Stomach (tissue), 8 donors: ENCODE measurements at regions not wholly inside any gene's neighbourhood (a gene's known extent, or its start where the extent isn't known, plus 50 kb on each side); places are given as distances from the start of the nearest gene placed in this dataset.

Experiments used
- DNase-seq, 2 donors: peaks; one replicate each; pipeline versions ENCODE4 v3.0.0 to v3.0.0-alpha.2; 2013 to 2019
- H3K27ac ChIP-seq, 5 donors: fragments of 200-600 bp in 4 of 5; sonication (generic) in 4 of 5; one replicate each; pipeline ENCODE4 v1.5.1; 2013 to 2019; ENCODE audit warnings: mild to moderate bottlenecking in 1 of 5, moderate library complexity in 1 of 5
- H3K27me3 ChIP-seq, 3 donors: fragments of 200-600 bp; sonication (generic); one replicate each; pipeline ENCODE4 v1.5.1; 2017 to 2019; ENCODE audit warnings: mixed run types in 1 of 3
- H3K36me3 ChIP-seq, 4 donors: fragments of 200-600 bp; sonication (generic); 1 replicate in 3 of 4; 2 replicates in 1 of 4; pipeline ENCODE4 v1.5.1; 2016 to 2019
- H3K4me1 ChIP-seq, 4 donors: fragments of 200-600 bp; sonication (generic); one replicate each; pipeline ENCODE4 v1.5.1; 2016 to 2019
- H3K4me3 ChIP-seq, 4 donors: fragments of 200-600 bp; sonication (generic) in 3 of 4; one replicate each; pipeline ENCODE4 v1.5.1; 2016 to 2019; ENCODE audit warnings: mild to moderate bottlenecking in 1 of 4
- H3K9me3 ChIP-seq, 4 donors: fragments of 200-600 bp; sonication (generic); one replicate each; pipeline ENCODE4 v1.5.1; 2016 to 2019
- CTCF ChIP-seq, 7 experiments: fragments of 450-650 bp in 4 of 7; fragments of 200-600 bp in 3 of 7; sonication (generic) in 3 of 7; IDR thresholded peaks; one replicate each; pipeline ENCODE4 v1.5.1; 2016 to 2019; ENCODE audit warnings: antibody characterized with exemption in 7 of 7, control low read depth in 2 of 7, mild to moderate bottlenecking in 1 of 7
- EP300 ChIP-seq: sonication (generic); formaldehyde crosslinking; IDR thresholded peaks from one replicate; pipeline ENCODE4 v1.6.1; 2017; ENCODE audit warnings: antibody characterized with exemption
- POLR2A ChIP-seq, 4 donors: fragments of 450-650 bp; IDR thresholded peaks; one replicate each; pipeline ENCODE4 v1.6.1; 2016; ENCODE audit warnings: antibody characterized with exemption in 4 of 4, control low read depth in 2 of 4, mild to moderate bottlenecking in 1 of 4, moderate library complexity in 1 of 4
- POLR2AphosphoS5 ChIP-seq, 3 donors: sonication (generic); formaldehyde crosslinking; IDR thresholded peaks; one replicate each; pipeline ENCODE4 v1.6.1; 2016; ENCODE audit warnings: antibody characterized with exemption in 3 of 3
- WGBS, 5 donors: extraction: QIAGEN DNeasy Blood & Tissue Kit in 3 of 5; methylation state at CpG; one replicate each; pipeline versions ENCODE4 v1.1.5 to v1.1.7; 2013 to 2018; 5-methylcytosine and 5-hydroxymethylcytosine counted together
- intact Hi-C: fragments of 100-400 bp; cut with DNase I; formaldehyde crosslinking; loops from one replicate; pipeline ENCODE4 v1.15.1; 2023; ENCODE audit warnings: low total_unique reads
- donor health status: healthy with polysubstance abuse.
- donor health status: Bipolar disorder and iron deficiency.
- donor health status: healthy.

- no peak overlapping the region for H3K4me3 ChIP-seq
- H3K27me3 ChIP-seq = no peaks in the 10 kb centered on the region
- H3K4me1 ChIP-seq = no peaks in the 10 kb centered on the region
- TF ChIP-seq POLR2A (IDR thresholded peaks at IDR 0.05) = no peak
- TF ChIP-seq POLR2AphosphoS5 (IDR thresholded peaks at IDR 0.05) = no peak
- TF ChIP-seq EP300 = no peak
- no peak for TF ChIP-seq CTCF (IDR thresholded peaks at IDR 0.05)
- H3K9me3 ChIP-seq = no peaks in the 10 kb centered on the region
- H3K36me3 ChIP-seq = no peaks in the 10 kb centered on the region
- H3K27ac ChIP-seq = no peak overlapping the region
- no peak for DNase-seq
- intact Hi-C loops = no loop called here
These were observed 281.7 kb downstream of the PPP1R2C start for GRCh38 chrX:42496239-42496638.

DNA sequence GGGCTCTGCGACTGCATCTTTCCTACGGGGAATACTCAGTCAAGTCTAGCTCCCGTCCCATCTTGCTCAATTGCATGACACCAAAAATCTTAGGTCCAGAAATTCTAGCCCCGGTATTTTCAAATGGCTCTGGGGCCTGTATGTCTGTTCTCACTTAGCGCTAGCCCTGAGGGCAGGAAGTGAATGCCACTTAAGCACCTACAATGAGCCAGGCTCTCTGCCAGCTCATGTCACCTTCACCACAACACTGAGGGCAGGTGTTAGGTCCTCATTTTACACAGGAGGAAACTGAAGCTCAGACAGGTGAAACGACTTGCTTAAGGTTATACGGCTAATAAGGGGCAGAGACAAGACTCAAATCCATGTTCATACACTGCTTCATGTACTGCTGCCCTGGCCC is 282.8 kb downstream of the PPP1R2C start:
- TF ChIP-seq CTCF (IDR thresholded peaks at IDR 0.05) (no peak), POLR2AphosphoS5 (IDR thresholded peaks at IDR 0.05) (no peak), EP300 (no peak), POLR2A (IDR thresholded peaks at IDR 0.05) (no peak)
- Histone ChIP-seq H3K4me1 (no peaks in the 10 kb centered on the region), H3K9me3 (no peaks in the 10 kb centered on the region), H3K27me3 (no peaks in the 10 kb centered on the region), H3K36me3 (no peaks in the 10 kb centered on the region), H3K4me3 (no peak overlapping the region), H3K27ac (no peak overlapping the region)
- 79 to 89% (median 80%) methylated on average over 7 of the region's 7 CpGs for WGBS, 5 donors
- intact Hi-C loops = no loop called here
- peak in 1 of 2 donors; percentile 3 for DNase-seq

DNA sequence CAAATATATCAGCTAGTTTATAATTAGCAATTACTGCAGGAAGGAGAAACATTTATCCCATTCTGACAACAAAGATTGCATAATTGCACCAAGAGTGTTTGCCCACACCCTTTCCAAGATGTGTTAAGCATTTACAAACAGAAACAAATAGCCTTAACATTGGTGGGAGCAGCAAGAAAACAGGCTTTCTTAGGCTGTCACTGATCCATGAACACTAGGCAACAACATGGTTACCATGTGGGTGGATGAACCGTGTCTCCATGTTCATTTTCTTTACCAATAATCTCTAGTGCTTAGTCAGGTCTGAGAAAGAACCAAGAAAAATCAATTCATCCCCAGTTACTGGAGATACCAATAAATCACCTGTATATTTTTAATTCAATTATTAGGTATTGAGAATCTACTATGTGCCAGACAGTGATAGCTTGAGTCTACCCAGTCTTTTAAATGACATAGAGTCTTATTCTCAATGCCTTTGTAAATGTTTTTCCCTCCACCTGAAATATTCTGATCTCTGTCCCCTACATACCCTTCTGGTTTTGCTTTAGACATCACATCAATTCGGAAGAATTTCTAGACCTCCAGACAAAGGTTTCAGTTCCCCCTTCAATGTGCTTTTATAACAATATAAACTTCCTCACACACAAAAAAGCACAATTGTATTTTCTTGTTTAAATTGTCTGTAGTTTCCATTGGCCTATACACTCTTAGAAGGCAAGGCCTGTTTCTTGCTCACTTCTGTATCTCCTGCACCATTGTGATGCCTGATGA is 286.6 kb downstream of the PPP1R2C start:
- no peak for TF ChIP-seq POLR2A (IDR thresholded peaks at IDR 0.05)
- no peak for TF ChIP-seq POLR2AphosphoS5 (IDR thresholded peaks at IDR 0.05)
- TF ChIP-seq EP300 = no peak
- TF ChIP-seq CTCF (IDR thresholded peaks at IDR 0.05) = no peak
- no peak for DNase-seq
- intact Hi-C loops = no loop called here

DNA sequence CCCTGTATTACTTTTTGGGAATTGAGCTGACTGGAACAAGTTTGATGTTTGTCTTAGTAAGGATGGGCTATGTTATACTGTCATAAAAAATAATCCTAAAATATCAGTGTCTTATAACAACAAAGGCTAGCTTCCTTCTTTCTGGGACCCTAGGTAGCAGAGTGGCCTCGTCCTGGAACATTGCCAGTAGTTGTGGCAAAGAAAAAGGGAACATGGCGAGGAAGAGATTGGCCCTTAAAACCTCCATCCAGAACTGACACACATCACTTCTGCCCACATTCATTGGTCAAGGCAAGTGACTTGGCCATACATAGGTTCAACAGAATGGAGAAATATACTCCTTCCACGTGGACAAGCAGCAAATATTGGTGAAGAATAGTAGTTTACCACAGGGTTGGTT is 287.9 kb downstream of the PPP1R2C start:
- 56 to 84% (median 81%) methylated on average over 3 of the region's 3 CpGs for WGBS, 5 donors
- H3K36me3 ChIP-seq = no peaks in the 10 kb centered on the region
- H3K4me1 ChIP-seq = no peaks in the 10 kb centered on the region
- no peak for TF ChIP-seq POLR2A (IDR thresholded peaks at IDR 0.05)
- no peak for TF ChIP-seq POLR2AphosphoS5 (IDR thresholded peaks at IDR 0.05)
- TF ChIP-seq CTCF (IDR thresholded peaks at IDR 0.05) = no peak
- TF ChIP-seq EP300 = no peak
- H3K4me3 ChIP-seq = no peak overlapping the region
- H3K9me3 ChIP-seq = no peaks in the 10 kb centered on the region
- H3K27ac ChIP-seq = no peak overlapping the region
- DNase-seq = no peak
- intact Hi-C loops = no loop called here
- no peaks in the 10 kb centered on the region for H3K27me3 ChIP-seq

More for the DNA sequence above, 286.6 kb downstream of the PPP1R2C start:
- no peaks in the 10 kb centered on the region for H3K36me3 ChIP-seq
- no peaks in the 10 kb centered on the region for H3K27me3 ChIP-seq
- no peak overlapping the region for H3K4me3 ChIP-seq
- no peaks in the 10 kb centered on the region for H3K9me3 ChIP-seq
- no peak overlapping the region for H3K27ac ChIP-seq
- no peaks in the 10 kb centered on the region for H3K4me1 ChIP-seq
- 76 to 100% (median 89%) methylated on average over 2 of the region's 2 CpGs for WGBS, 5 donors
